ENCODE measurements at regions not wholly inside any gene's neighbourhood (a gene's known extent, or its start where the extent isn't known, plus 50 kb on each side); places are given as distances from the start of the nearest gene placed in this dataset.

DNA sequence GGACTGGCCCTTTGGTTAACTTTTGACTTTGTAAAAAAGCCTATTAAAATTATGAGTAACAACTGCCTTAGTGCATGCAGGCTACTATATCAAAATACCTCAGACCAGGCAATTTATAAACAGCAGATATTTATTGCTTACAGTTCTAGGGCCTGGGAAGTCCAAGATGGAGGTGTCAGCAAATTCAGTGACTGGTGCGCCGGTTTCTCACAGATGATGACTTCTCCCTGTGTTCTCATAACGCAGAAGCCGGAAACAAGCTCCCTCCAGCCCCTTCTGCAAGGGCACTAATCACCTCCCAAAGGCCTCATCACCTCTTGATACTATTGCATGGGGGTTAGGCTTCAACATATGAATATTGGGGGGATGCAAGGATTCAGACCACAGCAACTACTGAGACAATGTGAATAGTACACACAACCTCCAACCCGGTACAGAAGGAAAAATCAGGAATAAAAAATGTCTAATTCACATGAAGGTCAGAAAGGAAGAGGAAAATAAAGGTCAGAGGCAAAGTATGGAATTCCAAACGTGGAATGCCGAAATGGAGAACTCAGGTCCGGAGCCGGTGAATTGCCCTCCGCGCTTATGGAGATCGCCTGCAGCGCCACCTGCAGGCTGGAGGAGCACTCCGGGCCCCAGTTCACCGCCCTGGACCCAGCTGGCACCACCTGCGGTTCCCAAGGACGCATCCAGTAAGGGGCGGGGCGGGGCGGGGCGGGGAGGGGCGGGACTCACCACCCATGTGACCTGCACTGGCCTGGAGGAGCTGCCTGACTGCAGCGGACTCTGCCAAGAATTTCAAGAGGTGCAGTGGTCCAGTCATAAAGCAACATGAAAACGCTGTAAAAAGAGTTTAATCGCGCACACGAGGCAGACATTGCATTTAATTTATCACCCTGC lies 203.4 kb downstream of the KIF26A start:
- intact Hi-C loops (cut with DNase I): loop anchor here in 1 of 10 donors (5.0 kb wide), 1 partner anchor 204 kb away; the partner anchor contains the start of gene KIF26A
- peak in 1 of 2 donors; percentile 58 for DNase-seq
- peaks cover 0 to 27% (median 11%) of the 10 kb centered on the region in 7 donors for H3K27me3 ChIP-seq

DNA sequence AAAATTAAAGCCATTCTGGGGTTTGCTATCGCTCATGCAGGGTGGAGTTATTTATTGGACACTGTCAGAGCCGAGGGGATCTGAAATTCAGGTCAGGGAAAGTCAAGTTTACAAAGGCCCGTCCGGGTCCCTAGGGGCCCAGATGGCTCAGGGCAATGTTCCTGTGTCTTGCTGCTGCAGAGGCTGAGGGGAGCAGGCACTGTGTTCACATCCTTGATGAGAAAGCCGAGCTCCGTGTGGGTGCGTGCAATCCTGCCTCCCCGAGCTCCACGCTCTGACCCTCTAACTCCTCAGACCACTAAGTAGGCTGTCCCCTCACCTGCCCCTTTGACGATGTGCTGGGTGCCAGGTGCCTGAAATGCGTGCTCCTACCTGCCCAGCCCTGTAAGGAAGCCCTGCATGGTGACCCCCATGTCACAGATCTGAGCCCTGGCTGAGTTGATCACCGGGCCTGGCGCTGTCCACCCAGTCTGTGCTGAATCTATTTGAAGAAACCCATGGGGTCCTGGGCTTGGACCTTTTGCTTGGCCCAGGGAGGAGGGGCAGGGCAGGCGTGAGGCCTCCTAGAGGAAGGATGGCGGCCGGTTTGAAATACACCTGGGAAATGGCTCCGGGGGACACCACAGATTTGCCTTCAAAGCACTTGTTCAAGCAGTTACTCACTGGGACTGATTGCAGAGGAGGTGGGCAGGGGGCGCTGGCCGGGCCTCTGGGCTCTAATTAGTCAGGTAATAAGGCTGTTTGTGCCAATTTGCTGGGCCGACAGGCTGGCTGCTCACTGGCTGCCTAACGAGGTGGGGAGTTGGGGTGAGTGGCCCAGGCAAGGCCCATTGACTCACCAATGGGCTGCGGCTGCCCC lies 204.3 kb downstream of the KIF26A start:
- no peak overlapping the region for H3K4me3 ChIP-seq
- DNase-seq: no peak
- no peak overlapping the region for H3K27ac ChIP-seq
- ATAC-seq: peak in 4 of 8 donors; percentile 24 to 54 (median 32)
- H3K36me3 ChIP-seq: no peaks in the 10 kb centered on the region
- TF ChIP-seq, protein P1, sequence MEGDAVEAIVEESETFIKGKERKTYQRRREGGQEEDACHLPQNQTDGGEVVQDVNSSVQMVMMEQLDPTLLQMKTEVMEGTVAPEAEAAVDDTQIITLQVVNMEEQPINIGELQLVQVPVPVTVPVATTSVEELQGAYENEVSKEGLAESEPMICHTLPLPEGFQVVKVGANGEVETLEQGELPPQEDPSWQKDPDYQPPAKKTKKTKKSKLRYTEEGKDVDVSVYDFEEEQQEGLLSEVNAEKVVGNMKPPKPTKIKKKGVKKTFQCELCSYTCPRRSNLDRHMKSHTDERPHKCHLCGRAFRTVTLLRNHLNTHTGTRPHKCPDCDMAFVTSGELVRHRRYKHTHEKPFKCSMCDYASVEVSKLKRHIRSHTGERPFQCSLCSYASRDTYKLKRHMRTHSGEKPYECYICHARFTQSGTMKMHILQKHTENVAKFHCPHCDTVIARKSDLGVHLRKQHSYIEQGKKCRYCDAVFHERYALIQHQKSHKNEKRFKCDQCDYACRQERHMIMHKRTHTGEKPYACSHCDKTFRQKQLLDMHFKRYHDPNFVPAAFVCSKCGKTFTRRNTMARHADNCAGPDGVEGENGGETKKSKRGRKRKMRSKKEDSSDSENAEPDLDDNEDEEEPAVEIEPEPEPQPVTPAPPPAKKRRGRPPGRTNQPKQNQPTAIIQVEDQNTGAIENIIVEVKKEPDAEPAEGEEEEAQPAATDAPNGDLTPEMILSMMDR (IDR thresholded peaks at IDR 0.05): no peak
- peaks cover 0 to 30% (median 8%) of the 10 kb centered on the region in 7 donors for H3K27me3 ChIP-seq
- H3K4me1 ChIP-seq: peaks cover 0 to 5% (median 0%) of the 10 kb centered on the region in 9 donors
- intact Hi-C loops (cut with DNase I): loop anchor here in 1 of 10 donors (5.0 kb wide), 1 partner anchor 205 kb away; the partner anchor contains the start of gene KIF26A
- H3K9me3 ChIP-seq: peaks cover 0 to 13% (median 6%) of the 10 kb centered on the region in 11 donors
- 71% methylated on average over 22 of the region's 22 CpGs for WGBS, 2 donors

More for the DNA sequence above, 203.4 kb downstream of the KIF26A start:
- Histone ChIP-seq H3K4me3 (no peak overlapping the region), H3K27ac (no peak overlapping the region), H3K4me1 (peaks cover 0 to 5% (median 0%) of the 10 kb centered on the region in 9 donors), H3K9me3 (peaks cover 0 to 17% (median 8%) of the 10 kb centered on the region in 11 donors), H3K36me3 (no peaks in the 10 kb centered on the region)
- ATAC-seq: peak; percentile 77 to 90 (median 85)
- TF ChIP-seq, protein P1 (IDR thresholded peaks at IDR 0.05): peak; percentile 35 to 64 (median 53)
- WGBS, 2 donors: 47 to 51% methylated on average over 27 of the region's 27 CpGs

DNA sequence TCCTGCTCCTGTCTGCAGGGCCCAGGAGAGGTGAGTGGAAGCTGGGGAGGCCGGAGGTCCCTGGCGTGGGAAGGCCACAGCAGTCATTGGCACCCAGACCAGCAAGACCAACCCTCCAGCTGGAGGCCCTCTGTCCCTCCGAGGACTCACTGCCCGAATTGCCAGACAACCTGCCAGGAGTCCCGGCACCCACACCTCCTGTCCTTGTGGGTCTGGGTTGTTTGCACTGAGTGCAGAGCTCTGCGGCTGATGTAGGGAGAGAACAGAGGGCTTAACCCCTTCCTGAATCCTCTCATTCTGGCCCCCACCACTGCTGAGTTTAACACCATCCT lies 204.9 kb downstream of the KIF26A start:
- ATAC-seq: no peak
- TF ChIP-seq, protein P1 (IDR thresholded peaks at IDR 0.05): no peak
- Histone ChIP-seq H3K36me3 (no peaks in the 10 kb centered on the region), H3K4me1 (peaks cover 0 to 5% (median 0%) of the 10 kb centered on the region in 9 donors), H3K27ac (no peak overlapping the region), H3K27me3 (peaks cover 0 to 30% (median 8%) of the 10 kb centered on the region in 7 donors), H3K9me3 (peaks cover 0 to 8% (median 3%) of the 10 kb centered on the region in 11 donors), H3K4me3 (no peak overlapping the region)
- WGBS, 2 donors: 80 to 83% methylated on average over 6 of the region's 6 CpGs
- intact Hi-C loops (cut with DNase I): loop anchor here in 1 of 10 donors (5.0 kb wide), 1 partner anchor 206 kb away; the partner anchor contains the start of gene KIF26A
- no peak for DNase-seq

All from heart right ventricle (tissue), 16 donors.